NCI-H1694 (cell line): ENCODE measurements at regions not wholly inside any gene's neighbourhood (a gene's known extent, or its start where the extent isn't known, plus 50 kb on each side); places are given as distances from the start of the nearest gene placed in this dataset.

Source experiments
- DNase-seq: peaks from one replicate; lab custom pipeline; 2025; lab: John Stamatoyannopoulos, UW

DNA sequence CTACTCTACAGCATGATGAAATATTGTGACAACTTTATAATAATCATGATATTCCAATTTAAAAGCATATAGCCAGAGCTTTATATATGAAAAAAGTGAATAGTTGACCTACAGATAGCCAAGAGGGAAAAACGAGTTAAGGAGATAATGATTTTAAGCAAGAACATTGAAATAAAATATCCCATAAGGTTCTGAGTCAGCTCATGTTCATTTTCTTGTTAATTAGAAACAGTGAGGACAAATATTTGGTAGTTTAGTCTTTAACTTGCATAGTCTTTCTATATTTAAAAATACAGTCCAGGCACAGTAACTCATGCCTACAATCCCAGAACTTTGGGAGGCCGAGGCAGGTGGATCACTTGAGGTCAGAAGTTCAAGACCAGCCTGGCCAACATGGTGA lies 55.8 kb upstream of the CDH6 start:
- no peak for DNase-seq

DNA sequence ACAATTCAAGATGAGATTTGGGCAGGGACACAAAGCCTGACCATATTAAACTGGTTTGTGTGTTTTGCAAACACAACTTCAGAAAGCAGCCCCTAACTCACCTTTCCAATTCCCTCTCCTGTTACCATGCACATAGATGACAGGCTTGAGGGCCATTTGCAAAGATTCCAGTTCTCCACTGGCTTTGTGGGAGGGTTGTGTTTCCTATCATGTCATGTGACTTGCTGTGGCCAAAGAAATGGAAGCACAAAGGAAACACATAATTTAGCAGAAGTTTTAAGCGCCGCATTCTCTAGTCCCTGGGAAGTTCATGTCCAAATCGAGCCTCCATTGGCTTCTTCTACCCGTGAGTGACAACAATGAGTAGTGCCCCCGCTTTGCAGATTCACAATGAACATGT lies 57.9 kb upstream of the CDH6 start:
- DNase-seq, result no peak

DNA sequence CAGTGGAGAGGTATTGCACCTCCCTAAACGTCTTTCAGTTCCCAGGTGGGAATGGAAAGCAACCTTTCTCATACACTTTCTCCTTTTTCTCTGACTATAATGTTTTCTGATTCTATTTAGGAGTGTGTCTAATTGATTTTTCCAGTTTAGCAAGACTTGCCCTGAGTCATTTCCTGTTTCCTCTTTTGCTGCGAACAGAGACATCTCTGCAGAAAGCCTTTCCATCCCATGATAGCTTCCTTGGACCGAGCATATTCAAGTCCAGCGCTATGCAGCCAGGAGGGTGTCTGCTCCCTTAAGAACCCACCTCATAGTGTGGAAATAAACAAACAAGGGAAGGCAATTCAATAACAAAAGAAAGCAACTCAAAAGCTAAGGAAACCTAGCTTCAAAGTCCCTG lies 60.0 kb upstream of the CDH6 start:
- no peak for DNase-seq

DNA sequence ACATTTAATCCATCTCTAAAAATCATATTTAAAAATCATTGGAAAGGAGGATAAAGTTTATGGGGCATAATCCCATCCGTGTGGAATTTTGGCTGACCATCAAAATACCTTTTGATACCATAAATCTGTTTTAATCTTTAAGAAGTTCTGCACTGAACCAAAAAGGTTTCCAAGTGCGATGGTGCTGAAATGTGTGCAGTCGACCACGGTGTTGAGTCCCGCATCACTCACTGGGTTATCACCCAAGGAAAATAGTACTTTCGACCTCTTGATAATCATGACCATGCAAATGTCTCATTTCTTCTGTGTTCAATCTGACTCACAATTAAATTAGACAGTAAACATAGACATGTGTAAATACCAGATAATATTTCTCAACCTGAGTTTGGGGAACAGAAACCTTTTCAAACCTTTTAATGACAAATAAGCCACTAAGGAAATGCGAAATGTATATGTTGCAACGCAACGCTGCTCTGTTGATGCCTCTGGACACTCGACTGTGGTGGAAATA lies 62.0 kb upstream of the CDH6 start:
- no peak for DNase-seq

DNA sequence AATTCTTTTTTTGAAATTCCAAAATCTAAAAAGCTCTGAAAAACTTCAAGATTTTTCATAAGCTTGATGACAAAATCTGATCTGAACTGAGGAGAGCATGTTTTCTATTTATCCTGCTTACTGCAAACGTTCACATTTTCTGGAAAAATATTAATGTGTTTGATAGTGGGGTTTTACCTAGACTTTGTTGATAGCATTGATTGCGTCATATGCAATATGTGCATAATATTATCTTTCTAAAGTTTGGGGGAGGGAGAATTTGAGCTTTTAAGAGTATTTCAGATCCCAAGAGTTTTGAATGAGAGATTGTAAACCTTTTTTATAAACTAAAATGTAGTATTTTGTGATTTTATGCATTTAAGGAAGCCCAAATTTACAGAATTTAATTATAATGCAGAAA lies 62.8 kb upstream of the CDH6 start:
- DNase-seq, result no peak

DNA sequence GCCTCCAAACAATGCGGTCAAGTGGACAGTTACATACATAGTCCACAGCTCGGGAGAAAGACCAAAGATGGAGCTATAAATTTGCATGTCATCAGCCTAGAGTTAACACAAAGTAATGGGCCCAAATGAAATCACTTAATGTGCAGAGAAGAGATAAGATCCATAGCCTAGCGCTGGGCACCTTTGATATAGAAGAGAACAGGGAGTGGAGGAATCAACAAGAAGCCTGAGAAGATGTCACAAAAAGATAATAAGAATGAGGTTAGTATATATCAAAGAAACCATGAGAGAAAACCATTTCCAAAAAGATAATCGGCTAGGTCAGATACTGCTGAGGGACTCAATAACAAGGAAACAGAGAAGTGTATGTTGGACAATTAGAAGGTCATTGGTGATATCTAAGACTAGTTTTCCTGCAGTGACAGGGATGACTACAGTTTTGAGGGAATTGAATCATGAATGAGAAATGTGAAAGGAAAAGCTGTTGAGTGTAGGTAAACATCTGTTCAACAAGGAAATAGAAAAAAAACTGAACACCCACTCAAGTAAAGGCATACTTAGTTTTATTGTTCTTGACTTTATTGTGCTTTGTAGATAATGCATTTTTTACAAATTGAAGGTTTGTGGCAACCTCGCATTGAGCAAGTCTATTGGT lies 68.7 kb upstream of the CDH6 start:
- DNase-seq, result no peak

DNA sequence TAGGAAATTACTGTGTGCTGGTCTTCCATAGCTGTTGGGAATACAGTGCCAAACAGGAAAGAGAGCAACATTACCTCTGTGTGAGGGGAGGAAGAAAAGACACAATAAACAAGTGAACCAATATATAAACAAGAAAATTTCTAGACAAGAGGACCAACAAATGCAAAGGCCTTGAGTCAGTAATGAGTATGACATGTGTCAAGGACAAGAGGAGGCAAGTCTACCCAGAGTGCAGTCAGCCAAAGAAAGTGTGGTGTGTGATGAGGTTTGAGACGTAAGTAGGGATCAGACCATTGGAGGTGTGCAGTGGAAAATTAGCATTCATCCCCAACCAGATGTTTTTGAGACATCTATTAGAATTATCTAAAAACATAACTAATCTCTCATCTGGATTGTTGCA lies 69.5 kb upstream of the CDH6 start:
- no peak for DNase-seq

DNA sequence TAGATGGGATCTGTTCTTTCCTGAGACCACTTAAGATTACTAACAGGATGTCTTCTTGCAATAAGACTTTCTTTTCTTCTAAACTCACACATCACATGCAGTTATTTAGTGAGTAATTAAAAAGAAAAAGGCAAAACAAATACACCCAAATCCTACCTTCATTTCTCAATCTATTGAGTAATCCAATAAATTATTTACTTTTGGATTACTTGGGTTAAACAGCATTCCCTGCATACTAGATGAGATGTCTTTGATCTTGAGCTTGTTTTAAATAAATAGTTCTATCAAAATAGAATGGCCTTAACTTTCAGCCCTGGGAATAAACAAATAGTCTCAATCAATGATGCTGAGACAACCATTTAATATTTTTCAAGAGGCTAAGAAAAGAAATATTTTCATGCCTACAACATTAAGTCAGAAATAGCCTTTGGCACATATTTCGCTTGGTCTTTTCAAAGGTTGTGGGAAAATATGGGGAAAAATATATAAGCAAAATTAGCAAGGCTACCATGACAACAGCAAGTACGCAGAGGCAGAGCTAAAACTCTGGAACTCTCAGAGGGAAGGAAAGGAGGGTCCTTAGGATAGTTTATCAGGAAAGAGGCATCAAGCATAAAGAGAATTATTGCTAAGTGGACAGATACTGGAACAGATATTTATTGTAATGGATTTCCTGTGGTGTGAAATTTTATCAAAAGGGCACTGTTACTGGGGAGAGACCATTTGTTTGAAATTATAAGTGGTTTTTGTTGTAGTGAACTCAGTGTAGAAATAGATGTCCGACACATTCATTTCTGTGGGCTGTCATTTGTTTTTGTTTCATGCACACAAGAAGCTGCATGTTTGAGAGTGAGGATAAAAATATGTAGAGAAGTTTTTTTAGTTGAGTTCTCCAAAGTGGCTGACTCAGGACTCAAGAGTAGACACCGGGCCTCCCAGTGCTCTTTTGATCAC lies 70.2 kb upstream of the CDH6 start:
- no peak for DNase-seq

DNA sequence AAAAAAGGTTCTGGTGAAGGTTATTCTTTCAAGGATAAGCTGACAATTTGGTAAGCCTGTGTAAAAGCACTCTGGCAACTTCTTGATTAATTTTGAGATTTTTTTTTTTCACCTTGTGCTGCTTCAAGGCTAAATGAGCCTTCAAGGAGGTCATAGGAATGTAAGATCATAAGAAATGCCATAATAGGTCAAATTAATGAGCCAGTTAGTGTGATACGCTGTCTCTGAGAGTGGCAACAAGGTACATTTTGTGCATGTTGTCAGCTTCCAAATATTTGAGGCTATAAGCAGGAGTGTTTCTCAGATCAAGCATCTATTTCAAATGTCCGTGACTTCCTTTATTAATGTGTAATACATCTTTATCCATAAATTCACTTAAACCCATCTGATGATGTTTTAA lies 72.3 kb upstream of the CDH6 start:
- no peak for DNase-seq

DNA sequence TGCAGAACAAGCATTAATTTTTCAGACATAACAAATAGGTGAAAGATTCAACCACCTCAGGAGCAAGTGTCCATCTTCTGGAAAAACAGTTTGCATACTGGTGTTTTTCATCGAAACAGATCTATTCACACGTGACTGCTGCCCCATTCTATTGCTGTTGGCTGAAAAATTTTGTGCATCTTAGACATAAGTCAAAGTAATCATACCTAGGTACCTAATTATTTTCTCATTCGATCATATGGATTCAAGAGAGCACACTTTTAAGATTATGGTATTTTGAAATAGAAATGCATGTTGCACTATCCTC lies 72.9 kb upstream of the CDH6 start:
- no peak for DNase-seq

DNA sequence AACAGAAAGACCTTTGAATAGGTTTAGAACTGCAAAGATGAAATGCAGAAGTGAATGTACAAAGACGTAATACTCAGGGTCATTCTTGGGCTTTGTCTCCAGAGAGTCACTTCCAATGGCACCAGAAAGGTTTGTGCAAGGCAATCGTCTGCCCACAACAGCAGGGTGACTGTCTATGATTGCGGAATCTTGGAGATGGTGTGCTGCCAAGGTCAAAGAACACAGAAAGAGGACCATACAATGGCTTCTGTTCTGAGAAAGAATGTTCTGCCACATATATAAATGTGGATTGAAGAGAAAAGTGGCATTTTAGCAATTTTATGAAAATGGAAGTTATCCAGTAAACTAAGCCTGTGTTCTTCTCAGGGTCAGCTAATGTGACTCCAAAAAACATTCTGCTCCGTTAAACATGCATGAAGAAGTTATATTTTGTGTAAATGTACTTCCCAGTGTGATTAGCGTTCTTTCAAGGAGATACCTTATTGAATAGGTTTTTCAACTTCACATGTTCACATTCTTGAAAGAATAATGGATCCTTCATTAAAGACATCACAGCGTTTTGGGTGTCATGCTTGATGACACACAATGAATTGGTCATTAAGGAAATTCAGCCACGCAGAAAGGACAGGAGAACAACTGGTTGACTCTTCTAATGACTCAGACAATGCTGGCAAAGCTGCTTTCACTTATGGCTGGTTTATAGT lies 73.4 kb upstream of the CDH6 start:
- no peak for DNase-seq

DNA sequence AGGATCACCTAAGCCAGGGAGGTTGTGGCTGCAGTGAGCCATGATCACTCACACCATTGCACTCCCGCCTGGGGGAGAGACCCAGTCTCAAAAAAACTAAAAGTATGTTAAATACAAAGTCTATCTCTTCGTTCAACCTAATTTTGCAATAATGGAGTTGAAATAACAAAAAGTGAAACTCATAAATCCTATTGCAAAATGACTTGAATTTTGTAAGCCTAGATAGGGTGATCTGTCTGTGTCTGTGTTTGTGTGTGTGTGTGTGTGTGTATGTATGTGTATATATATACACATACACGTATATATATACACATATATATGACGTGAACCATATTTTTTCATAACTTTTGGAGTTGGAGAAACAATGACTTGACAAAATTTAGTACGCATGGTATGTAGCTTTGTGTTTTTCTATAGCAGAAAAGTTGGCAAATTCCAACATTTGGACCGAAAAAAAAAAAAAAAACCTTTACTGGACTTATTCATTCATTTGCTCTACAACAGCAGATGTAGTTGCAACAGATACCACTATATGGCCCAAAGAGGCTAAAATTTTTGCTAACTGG lies 76.9 kb upstream of the CDH6 start:
- DNase-seq, result no peak

DNA sequence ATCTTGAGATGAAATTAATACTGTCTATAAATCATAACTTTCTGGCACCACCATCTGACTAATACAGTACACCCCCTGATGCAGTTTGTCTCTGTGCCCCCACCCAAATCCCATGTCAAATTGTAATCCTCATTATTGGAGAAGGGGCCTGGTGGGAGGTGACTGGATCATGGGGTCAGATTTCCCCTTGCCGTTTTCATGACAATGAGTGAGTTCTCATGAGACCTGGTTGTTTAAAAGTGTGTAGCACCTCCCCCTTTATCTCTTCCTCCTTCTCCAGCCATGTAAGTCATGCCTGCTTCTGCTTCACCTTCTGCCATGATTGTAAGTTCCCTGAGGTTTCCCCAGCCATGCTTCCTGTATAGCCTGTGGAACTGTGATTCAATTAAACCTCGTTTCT lies 78.7 kb upstream of the CDH6 start:
- DNase-seq, result no peak

DNA sequence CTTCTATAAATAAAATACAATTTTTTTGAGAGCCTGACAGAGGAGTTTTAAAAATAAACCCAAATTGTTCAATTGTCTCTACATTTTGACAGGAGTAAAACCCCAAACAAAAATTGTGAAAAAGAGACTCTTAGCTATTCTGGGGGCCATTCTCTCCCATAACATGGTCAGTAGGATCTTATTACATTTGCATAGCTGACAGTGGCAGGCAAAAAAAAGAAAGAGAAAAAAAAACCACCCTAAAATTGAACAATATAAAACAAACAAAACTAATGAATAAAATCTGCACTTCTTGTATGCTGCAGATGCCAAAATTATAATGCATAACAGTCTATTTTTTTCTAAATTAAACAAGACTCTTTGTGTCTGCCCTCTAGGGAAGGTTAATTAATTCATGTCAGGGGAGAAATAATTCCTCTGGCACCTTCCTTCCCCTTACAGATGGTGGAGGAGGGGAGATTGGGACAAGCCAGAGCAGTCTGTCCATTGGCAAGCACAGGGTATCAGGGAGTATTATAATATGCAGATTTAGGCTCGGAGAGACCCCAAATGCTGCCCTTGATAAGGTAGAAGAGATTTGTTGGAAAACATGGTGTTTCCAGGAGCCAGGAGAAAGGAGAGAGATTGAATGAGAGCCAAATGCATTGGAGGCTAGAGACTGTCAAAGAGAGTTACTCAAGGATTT lies 79.7 kb upstream of the CDH6 start:
- DNase-seq, result no peak

DNA sequence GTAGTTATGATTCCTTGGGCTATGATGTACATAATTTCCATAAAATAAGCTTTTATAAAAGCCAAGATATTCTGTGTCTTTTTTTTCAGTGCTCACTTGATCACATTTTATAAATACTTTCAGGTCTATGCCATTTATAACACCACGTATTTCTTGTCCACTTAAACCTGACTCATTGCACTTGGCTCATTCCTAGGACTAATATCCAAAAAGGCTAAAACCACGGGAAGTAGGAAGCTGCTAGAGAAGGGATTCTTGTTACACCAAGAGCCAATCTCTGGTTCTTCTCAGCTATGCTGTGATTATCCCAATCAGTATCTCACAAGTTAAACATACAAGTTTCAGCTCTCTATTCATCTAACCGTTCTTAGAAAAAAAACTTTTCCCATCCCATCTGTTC lies 80.4 kb upstream of the CDH6 start:
- DNase-seq, result no peak

DNA sequence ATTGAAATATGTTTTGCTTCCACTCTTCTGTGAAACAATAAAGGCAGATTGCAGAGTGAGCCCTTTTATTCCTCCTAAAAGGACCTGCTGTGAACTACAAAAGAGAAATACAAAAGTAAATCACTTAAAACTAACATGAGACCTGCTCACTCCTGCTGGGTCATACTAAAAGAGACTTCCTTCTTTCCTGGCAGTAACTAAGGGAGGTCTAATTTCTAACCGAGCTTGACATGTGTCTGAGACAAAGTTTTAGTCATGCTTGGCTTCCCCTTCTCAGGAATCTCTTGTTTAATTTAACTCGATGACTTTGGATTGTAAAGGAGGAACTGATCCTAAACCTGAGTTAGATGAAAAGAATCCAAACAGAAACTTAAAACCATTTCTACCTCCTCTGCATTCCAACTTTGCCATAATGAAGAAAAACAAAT lies 86.4 kb upstream of the CDH6 start:
- no peak for DNase-seq

DNA sequence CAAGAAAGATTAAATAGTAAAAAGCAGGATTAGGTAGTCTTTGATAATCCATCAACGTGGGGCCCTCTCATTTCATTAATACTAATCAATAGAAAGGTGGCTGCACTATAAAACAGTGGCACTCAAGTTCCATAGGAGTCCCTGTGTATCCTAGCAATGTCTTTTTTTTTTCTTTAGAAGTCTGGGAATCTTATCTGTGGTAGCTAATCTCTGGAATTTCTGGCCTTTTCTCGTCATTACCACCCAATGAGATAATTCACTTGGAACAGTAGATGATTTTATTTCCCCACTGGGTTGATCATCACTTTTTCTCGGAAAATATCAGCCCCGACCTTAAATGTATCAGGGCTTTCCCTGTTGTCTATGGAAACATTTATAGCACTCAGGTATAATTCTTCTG lies 86.8 kb upstream of the CDH6 start:
- no peak for DNase-seq

DNA sequence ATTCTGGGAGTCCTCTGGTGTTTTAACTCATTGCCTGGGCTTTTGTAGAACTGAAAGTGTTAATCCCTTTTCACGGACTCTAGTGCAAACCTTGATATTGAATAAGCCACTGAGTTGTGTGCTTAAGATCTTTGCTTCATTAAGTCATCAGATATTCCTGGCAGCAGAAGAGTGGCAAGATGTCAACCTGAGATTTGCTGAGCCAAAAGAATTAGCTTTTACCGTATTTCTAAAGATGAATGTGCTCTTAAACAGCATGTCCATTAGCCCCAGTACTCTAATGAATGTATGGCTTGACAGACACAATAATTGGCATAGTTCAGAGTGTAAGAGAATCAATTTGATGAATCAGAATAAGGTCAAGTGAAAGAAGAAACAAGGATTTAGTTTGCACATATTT lies 87.2 kb upstream of the CDH6 start:
- no peak for DNase-seq

DNA sequence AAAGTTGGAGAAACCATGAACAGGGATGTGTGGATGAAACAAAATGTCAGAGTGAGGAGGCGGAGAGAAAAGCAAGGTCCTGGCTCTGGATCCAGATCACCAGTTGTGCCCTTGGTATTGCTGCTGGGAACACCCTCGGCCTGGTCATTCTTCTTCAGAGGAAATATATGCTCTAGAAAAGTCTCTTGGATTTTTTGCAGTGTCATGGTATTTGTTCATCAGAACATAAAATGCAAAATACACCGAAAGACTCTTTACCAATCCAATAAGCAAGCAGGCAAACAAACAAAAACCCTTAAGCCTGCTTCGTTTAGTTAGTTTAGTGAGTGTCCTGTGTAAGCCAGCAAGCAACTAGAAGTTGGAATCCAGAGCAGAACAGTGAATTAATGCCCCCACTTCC lies 88.7 kb upstream of the CDH6 start:
- DNase-seq, result no peak

DNA sequence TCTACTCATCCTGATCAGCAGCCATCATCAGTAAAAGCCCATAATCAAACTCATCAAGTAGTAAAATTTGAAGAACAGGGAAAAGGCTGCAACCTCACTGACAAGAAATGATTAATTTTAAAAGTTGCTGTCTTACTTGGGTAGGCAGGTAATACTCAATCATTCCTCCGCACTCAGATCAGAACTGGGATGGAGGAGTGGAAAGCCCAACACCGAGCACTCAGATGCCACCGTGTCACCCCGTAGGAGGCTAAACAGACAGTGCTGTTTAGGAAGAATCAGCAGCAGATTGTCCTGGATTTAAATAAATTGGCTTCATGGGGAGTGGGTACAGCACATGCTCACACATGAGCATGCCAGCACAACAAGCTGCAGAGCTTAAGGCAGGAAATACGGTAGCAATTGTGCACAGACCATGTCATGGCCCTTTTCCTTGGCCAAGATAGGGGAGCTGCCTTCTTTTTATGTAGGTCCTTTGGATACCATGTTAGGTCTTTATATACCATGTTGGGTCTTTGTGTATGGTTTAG lies 92.6 kb upstream of the CDH6 start:
- DNase-seq, result no peak

DNA sequence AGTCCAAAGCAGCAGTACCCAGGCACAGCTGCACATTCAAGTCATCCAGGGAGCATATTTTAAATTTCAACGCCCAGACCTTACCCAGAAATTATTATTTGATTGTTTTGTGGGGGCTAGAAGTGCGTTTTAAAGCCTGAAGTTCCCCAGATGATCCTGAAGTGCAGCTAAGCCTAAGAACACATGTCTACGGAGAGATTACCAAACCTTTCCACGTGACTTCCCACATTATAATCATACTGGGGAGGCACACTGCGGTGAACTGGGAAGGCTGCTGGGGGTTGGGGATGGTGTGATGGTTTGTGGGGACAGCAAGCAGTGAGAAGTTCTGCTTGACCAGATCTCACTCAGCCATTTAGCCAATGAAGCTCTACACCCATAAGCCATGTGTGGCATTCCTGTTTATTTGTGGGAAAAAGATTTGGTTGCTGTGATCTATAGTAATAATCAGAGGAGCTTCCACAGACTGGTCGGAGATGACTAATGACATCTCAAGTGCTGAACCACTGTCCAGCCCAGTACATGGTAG lies 93.4 kb upstream of the CDH6 start:
- DNase-seq, result no peak

DNA sequence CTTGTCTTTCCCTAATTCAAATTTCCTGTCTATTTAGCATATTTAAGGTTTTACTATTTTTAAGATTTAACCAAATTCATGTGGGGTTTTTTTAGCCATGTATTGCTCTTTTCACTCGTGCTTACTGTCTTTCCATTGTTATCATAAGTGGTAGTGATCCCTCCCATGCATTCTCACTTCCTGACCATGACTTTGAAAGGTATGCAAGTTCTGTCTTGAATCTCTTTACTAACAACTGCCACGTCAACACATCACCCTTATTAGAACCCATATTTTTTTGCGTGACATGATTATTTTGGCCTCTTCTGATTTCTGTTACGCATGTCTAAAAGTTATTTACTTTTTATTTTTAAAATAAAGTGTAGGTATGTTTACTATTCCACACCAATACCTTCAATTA lies 94.7 kb upstream of the CDH6 start:
- no peak for DNase-seq
